H1 (cell line): ENCODE measurements at regions not wholly inside any gene's neighbourhood (a gene's known extent, or its start where the extent isn't known, plus 50 kb on each side); places are given as distances from the start of the nearest gene placed in this dataset.

ENCODE experiments used
- CTCF ChIA-PET: fragments of 300-600 bp; sonication (Branson Sonifier 250); formaldehyde crosslinking; loops from one replicate; lab custom pipeline; 2021; ENCODE audit not compliant: partially characterized antibody; lab: Charles Lee
- POLR2A ChIA-PET: fragments of 300-600 bp; sonication (Branson Sonifier 250); formaldehyde crosslinking; loops from one replicate; lab custom pipeline; 2021; ENCODE audit warnings: inconsistent platforms; ENCODE audit not compliant: partially characterized antibody; lab: Charles Lee
- DNase-seq, 2 experiments: peaks; one replicate each; pipeline versions ENCODE4 v3.0.0 to v3.0.0-alpha.2; 2010 to 2022; ENCODE audit warnings: low spot score in 2 of 2, low read depth in 1 of 2, mixed read lengths in 1 of 2
- FAIRE-seq: peaks from 2 replicates; lab custom pipeline; 2011; peaks lifted over from hg19 to GRCh38; lab: Jason Lieb, UNC
- H2AFZ ChIP-seq: 2 replicates; pipeline ENCODE4 v1.8.1; 2012; ENCODE audit warnings: low read length, inconsistent platforms
- H2AK5ac ChIP-seq: 2 replicates; pipeline ENCODE4 v1.6.1; 2013; ENCODE audit warnings: low read depth, low read length
- H2BK120ac ChIP-seq: replicated peaks from 2 replicates; pipeline ENCODE3; 2013; ENCODE audit warnings: low read depth, low read length, inconsistent platforms
- H2BK12ac ChIP-seq: 2 replicates; pipeline ENCODE4 v1.6.1; 2013; ENCODE audit warnings: low read depth, low read length
- H2BK15ac ChIP-seq: 2 replicates; pipeline ENCODE4 v1.6.1; 2013; ENCODE audit warnings: low read length
- H2BK20ac ChIP-seq: 2 replicates; pipeline ENCODE4 v1.6.1; 2013; ENCODE audit warnings: low read length
- H2BK5ac ChIP-seq: 2 replicates; pipeline ENCODE4 v1.6.1; 2013; ENCODE audit warnings: low read depth, low read length
- H3K14ac ChIP-seq: 2 replicates; pipeline ENCODE4 v1.6.1; 2013; ENCODE audit warnings: inconsistent platforms; ENCODE audit not compliant: insufficient read length
- H3K18ac ChIP-seq: 2 replicates; pipeline ENCODE4 v1.6.1; 2013; ENCODE audit warnings: low read length; ENCODE audit errors: extremely low read depth
- H3K23ac ChIP-seq: 2 replicates; pipeline ENCODE4 v1.6.1; 2013; ENCODE audit warnings: inconsistent platforms; ENCODE audit not compliant: insufficient read length
- H3K23me2 ChIP-seq: 2 replicates; pipeline ENCODE4 v1.6.1; 2013; ENCODE audit warnings: low read depth, low read length
- H3K27ac ChIP-seq: 2 replicates; pipeline ENCODE4 v1.6.1; 2011; ENCODE audit warnings: low read depth, low read length, inconsistent platforms
- H3K27me3 ChIP-seq, 4 experiments: replicated peaks in 1 of 4; 1 replicate in 1 of 4; 2 replicates in 3 of 4; pipeline versions ENCODE4 v1.6.1 to v1.8.1; 2011 to 2013; ENCODE audit warnings: low read length in 3 of 4, mild to moderate bottlenecking in 3 of 4, inconsistent platforms in 2 of 4, mixed read lengths in 2 of 4, moderate library complexity in 1 of 4; ENCODE audit not compliant: control insufficient read depth in 3 of 4, insufficient read depth in 3 of 4; ENCODE audit errors: extremely low read depth in 1 of 4
- H3K36me3 ChIP-seq, 4 experiments: 2 replicates each; pipeline versions ENCODE4 v1.6.1 to v1.8.1; 2011 to 2013; ENCODE audit warnings: mild to moderate bottlenecking in 4 of 4, low read length in 3 of 4, moderate library complexity in 2 of 4, control low read depth in 1 of 4, inconsistent platforms in 1 of 4; ENCODE audit not compliant: insufficient read depth in 4 of 4, control insufficient read depth in 2 of 4
- H3K4ac ChIP-seq: replicated peaks from 2 replicates; pipeline ENCODE3; 2013; ENCODE audit warnings: low read length, low read depth, mixed read lengths, inconsistent platforms; ENCODE audit not compliant: insufficient read length
- H3K4me1 ChIP-seq, 4 experiments: replicated peaks in 1 of 4; 1 replicate in 1 of 4; 2 replicates in 3 of 4; pipeline versions ENCODE4 v1.6.1 to v1.8.1; 2011 to 2013; ENCODE audit warnings: low read length in 3 of 4, inconsistent platforms in 2 of 4, mixed read lengths in 1 of 4; ENCODE audit not compliant: insufficient read depth in 4 of 4, control insufficient read depth in 3 of 4
- H3K4me2 ChIP-seq, 2 experiments: 2 replicates each; pipeline versions ENCODE4 v1.6.1 to v1.8.1; 2011 to 2013; ENCODE audit warnings: low read depth in 2 of 2, low read length in 2 of 2, control low read depth in 1 of 2, inconsistent platforms in 1 of 2, mild to moderate bottlenecking in 1 of 2; ENCODE audit not compliant: insufficient read depth in 1 of 2
- H3K4me3 ChIP-seq, 4 experiments: fragments of 200-600, 300-600 bp in 1 of 4; sonication (generic), shearing (Covaris generic), sonication (Bioruptor Twin) in 1 of 4; 2 replicates each; pipeline versions ENCODE4 v1.5.1 to v1.8.1; 2011 to 2016; ENCODE audit warnings: low read length in 4 of 4, low read depth in 3 of 4, control low read depth in 2 of 4, inconsistent platforms in 2 of 4, mild to moderate bottlenecking in 2 of 4, mixed read lengths in 1 of 4, moderate library complexity in 1 of 4; ENCODE audit not compliant: insufficient read depth in 2 of 4; ENCODE audit errors: extremely low read depth in 1 of 4
- H3K56ac ChIP-seq: replicated peaks from 2 replicates; pipeline ENCODE3; 2013; ENCODE audit warnings: low read depth, mild to moderate bottlenecking, mixed read lengths, low read length, inconsistent platforms; ENCODE audit not compliant: insufficient read length
- H3K79me1 ChIP-seq: 2 replicates; pipeline ENCODE4 v1.6.1; 2013; ENCODE audit warnings: low read depth, low read length, control low read depth
- H3K79me2 ChIP-seq, 2 experiments: 2 replicates each; pipeline versions ENCODE4 v1.6.1 to v1.8.1; 2012 to 2013; ENCODE audit warnings: low read length in 2 of 2, mild to moderate bottlenecking in 2 of 2, inconsistent platforms in 1 of 2; ENCODE audit not compliant: insufficient read depth in 2 of 2, control insufficient read depth in 1 of 2
- H3K9ac ChIP-seq, 4 experiments: replicated peaks in 1 of 4; 1 replicate in 1 of 4; 2 replicates in 3 of 4; pipeline versions ENCODE4 v1.6.1 to v1.8.1; 2011 to 2013; ENCODE audit warnings: low read depth in 3 of 4, low read length in 3 of 4, control low read depth in 2 of 4, mild to moderate bottlenecking in 2 of 4, moderate library complexity in 2 of 4, inconsistent platforms in 1 of 4; ENCODE audit errors: extremely low read depth in 1 of 4
- H3K9me3 ChIP-seq, 2 experiments: 2 replicates each; pipeline versions ENCODE4 v1.6.1 to v1.8.1; 2012 to 2013; ENCODE audit warnings: mild to moderate bottlenecking in 2 of 2, moderate library complexity in 2 of 2, control low read depth in 1 of 2, inconsistent platforms in 1 of 2, low read depth in 1 of 2, low read length in 1 of 2, mixed read lengths in 1 of 2; ENCODE audit not compliant: insufficient read depth in 2 of 2
- H4K20me1 ChIP-seq, 2 experiments: replicated peaks in 1 of 2; 2 replicates each; pipeline versions ENCODE3 to v1.8.1; 2011 to 2013; ENCODE audit warnings: inconsistent platforms in 2 of 2, low read length in 2 of 2, mild to moderate bottlenecking in 1 of 2; ENCODE audit not compliant: insufficient read depth in 2 of 2, control insufficient read depth in 1 of 2
- H4K5ac ChIP-seq: 2 replicates; pipeline ENCODE4 v1.6.1; 2013; ENCODE audit warnings: low read length, low read depth, mixed read lengths, inconsistent platforms; ENCODE audit not compliant: insufficient read length
- H4K8ac ChIP-seq: 2 replicates; pipeline ENCODE4 v1.8.0; 2013; ENCODE audit warnings: mild to moderate bottlenecking, moderate library complexity, low read length, inconsistent platforms; ENCODE audit not compliant: insufficient read depth; ENCODE audit errors: extremely low read depth
- H4K91ac ChIP-seq: replicated peaks from 2 replicates; pipeline ENCODE3; 2013; ENCODE audit warnings: low read length, mixed read lengths, inconsistent platforms; ENCODE audit not compliant: insufficient read length
- BRCA1 ChIP-seq: IDR thresholded peaks from 2 replicates; pipeline ENCODE4 v1.6.1; 2012; ENCODE audit warnings: low read depth, low read length, improper control_type of control experiment
- CREB1 ChIP-seq: IDR thresholded peaks from 2 replicates; pipeline ENCODE4 v1.6.1; 2012; ENCODE audit warnings: inconsistent platforms
- E2F6 ChIP-seq: IDR thresholded peaks from 2 replicates; pipeline ENCODE4 v1.6.1; 2012; ENCODE audit warnings: inconsistent platforms
- HDAC2 ChIP-seq, 2 experiments: fragments of 300-600 bp in 1 of 2; sonication (generic) in 1 of 2; IDR thresholded peaks; 2 replicates each; pipeline ENCODE4 v1.6.1; 2011 to 2012; ENCODE audit warnings: low read depth in 2 of 2, low read length in 2 of 2, mild to moderate bottlenecking in 2 of 2, moderate library complexity in 2 of 2, borderline replicate concordance in 1 of 2, inconsistent platforms in 1 of 2
- KDM1A ChIP-seq: fragments of 200-600, 300-600 bp; sonication (generic); IDR thresholded peaks from 2 replicates; pipeline ENCODE4 v1.7.1; 2016; ENCODE audit warnings: mild to moderate bottlenecking, low read length, borderline replicate concordance
- KDM5A ChIP-seq: fragments of 200-600 bp; IDR thresholded peaks from 2 replicates; pipeline ENCODE4 v1.7.1; 2012; ENCODE audit warnings: mild to moderate bottlenecking, low read length, inconsistent platforms, mixed read lengths
- MAFK ChIP-seq: IDR thresholded peaks from 2 replicates; pipeline ENCODE4 v1.6.1; 2012; ENCODE audit warnings: low read depth, mild to moderate bottlenecking, improper control_type of control experiment, low read length
- NANOG ChIP-seq: IDR thresholded peaks from 2 replicates; pipeline ENCODE4 v1.6.1; 2011; ENCODE audit warnings: low read length, low read depth, mild to moderate bottlenecking, inconsistent platforms; ENCODE audit not compliant: insufficient read depth, poor library complexity, severe bottlenecking
- RAD21 ChIP-seq, 2 experiments: IDR thresholded peaks in 1 of 2; conservative IDR thresholded peaks in 1 of 2; 2 replicates each; pipeline ENCODE4 v1.6.1; 2011; ENCODE audit warnings: low read depth in 2 of 2, low read length in 2 of 2, improper control_type of control experiment in 1 of 2, inconsistent platforms in 1 of 2, mild to moderate bottlenecking in 1 of 2, moderate library complexity in 1 of 2
- SAP30 ChIP-seq: fragments of 300-600 bp; sonication (generic); IDR thresholded peaks from 2 replicates; pipeline ENCODE4 v1.7.1; 2012; ENCODE audit warnings: low read length, moderate library complexity, mild to moderate bottlenecking, inconsistent platforms; ENCODE audit not compliant: insufficient read depth, insufficient replicate concordance
- SIRT6 ChIP-seq: IDR thresholded peaks from one replicate; pipeline ENCODE4 v1.7.1; 2012; ENCODE audit warnings: low read length, inconsistent platforms
- SUZ12 ChIP-seq: fragments of 200-600 bp; sonication (generic); IDR thresholded peaks from 2 replicates; pipeline ENCODE4 v1.6.1; 2012; ENCODE audit warnings: mild to moderate bottlenecking, inconsistent platforms, low read length, moderate library complexity, mixed read lengths
- TAF7 ChIP-seq: optimal IDR thresholded peaks from 2 replicates; pipeline ENCODE3; 2011; ENCODE audit warnings: low read depth, mild to moderate bottlenecking, inconsistent platforms, low read length, moderate library complexity, borderline replicate concordance
- TCF12 ChIP-seq: IDR thresholded peaks from 2 replicates; pipeline ENCODE4 v1.6.1; 2011; ENCODE audit warnings: low read depth, mild to moderate bottlenecking, low read length
- WGBS, 2 experiments: shearing (Covaris generic) in 1 of 2; methylation state at CpG; one replicate each; pipeline versions ENCODE4 v1.1.6 to v1.1.7; 2013 to 2015; ENCODE audit warnings: low lambda C conversion rate in 2 of 2, mixed read lengths in 2 of 2, inconsistent platforms in 1 of 2, low coverage in 1 of 2, missing lambda C conversion rate in 1 of 2; ENCODE audit not compliant: insufficient replicate concordance in 2 of 2, insufficient coverage in 1 of 2, insufficient read length in 1 of 2; ENCODE audit errors: extremely low coverage in 1 of 2, missing lambda C conversion rate in 1 of 2; 5-methylcytosine and 5-hydroxymethylcytosine counted together

- H2BK120ac ChIP-seq, result no peak overlapping the region
- H3K56ac ChIP-seq, result no peak overlapping the region
- no peak overlapping the region for H2BK5ac ChIP-seq
- no peak overlapping the region for H2BK20ac ChIP-seq
- H3K9me3 ChIP-seq, result no peaks in the 10 kb centered on the region
- peaks cover 0 to 8% (median 3%) of the 10 kb centered on the region in 4 experiments; a peak in 6 of 7 replicates for H3K4me1 ChIP-seq
- no peak overlapping the region for H3K27ac ChIP-seq
- no peaks in the 10 kb centered on the region; a peak in 1 of 8 replicates for H3K36me3 ChIP-seq
- H3K18ac ChIP-seq, result no peak overlapping the region
- FAIRE-seq, result no peak
- no peak overlapping the region for H2AK5ac ChIP-seq
- ChIA-PET CTCF (no interaction called here), POLR2A (no interaction called here)
- H4K20me1 ChIP-seq, result no peaks in the 10 kb centered on the region
- no peak overlapping the region for H2BK12ac ChIP-seq
- no peak overlapping the region for H3K23ac ChIP-seq
- no peaks in the 10 kb centered on the region for H3K27me3 ChIP-seq
- no peak overlapping the region for H4K5ac ChIP-seq
- 98% methylated on average over 2 of the region's 2 CpGs; no CpG with 5 or more reads in 1 of the 2 experiments for WGBS, 2 experiments
- peak overlapping the region; percentile 25 for H4K91ac ChIP-seq
- H3K23me2 ChIP-seq, result no peaks in the 10 kb centered on the region
- no peak overlapping the region for H3K4me2 ChIP-seq
- H4K8ac ChIP-seq, result no peak overlapping the region
- no peaks in the 10 kb centered on the region for H3K79me1 ChIP-seq
- no peak overlapping the region for H3K4me3 ChIP-seq
- no peak overlapping the region for H2BK15ac ChIP-seq
- H3K4ac ChIP-seq, result no peak overlapping the region
- H3K14ac ChIP-seq, result no peak overlapping the region
- H3K79me2 ChIP-seq, result no peaks in the 10 kb centered on the region
- no peak overlapping the region for H3K9ac ChIP-seq
- no peak for DNase-seq
- 0 out of 2 replicates have a peak overlapping the region, but pooled peaks have one; percentile 27 for H2AFZ ChIP-seq
- TF ChIP-seq SIRT6 (no peak), NANOG (no peak), E2F6 (no peak), BRCA1 (no peak), KDM1A (no peak), SAP30 (no peak), SUZ12 (no peak), TCF12 (no peak), KDM5A (no peak), TAF7 (no peak), RAD21 (IDR thresholded peaks at IDR 0.05 in 1 of 2, conservative IDR thresholded peaks at IDR 0.05 in 1 of 2; ENCODE audit: low read depth in 2 of 2, low read length in 2 of 2) (no peak), CREB1 (no peak), MAFK (no peak), HDAC2 (IDR thresholded peaks at IDR 0.05; ENCODE audit: borderline replicate concordance in 1 of 2, low read depth in 2 of 2, low read length in 2 of 2) (no peak)
Observed at GRCh38 chr4:130071746-130072145, 975.8 kb downstream of the C4orf33 start.
